ENCODE measurements at regions not wholly inside any gene's neighbourhood (a gene's known extent, or its start where the extent isn't known, plus 50 kb on each side); places are given as distances from the start of the nearest gene placed in this dataset.

DNA sequence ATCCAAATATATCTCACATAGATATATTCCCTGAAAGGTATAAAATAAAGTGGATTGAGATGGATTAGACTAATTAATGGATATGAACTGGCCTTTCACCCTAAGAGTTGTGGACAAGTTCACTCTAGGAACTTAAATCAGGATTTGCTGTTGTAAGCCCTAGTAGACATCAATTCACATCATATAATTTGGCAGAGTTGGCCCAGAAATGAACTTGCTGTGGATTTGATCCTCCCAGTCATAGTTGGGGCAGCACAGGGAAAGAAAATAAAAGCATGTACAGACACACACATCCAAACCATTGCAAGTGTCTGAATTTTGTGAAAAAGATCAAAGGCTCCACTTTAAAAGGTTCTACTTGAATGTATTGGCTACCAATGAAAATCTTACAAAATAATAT is 734.7 kb upstream of the NR2F2 start:
- DNase-seq: no peak

DNA sequence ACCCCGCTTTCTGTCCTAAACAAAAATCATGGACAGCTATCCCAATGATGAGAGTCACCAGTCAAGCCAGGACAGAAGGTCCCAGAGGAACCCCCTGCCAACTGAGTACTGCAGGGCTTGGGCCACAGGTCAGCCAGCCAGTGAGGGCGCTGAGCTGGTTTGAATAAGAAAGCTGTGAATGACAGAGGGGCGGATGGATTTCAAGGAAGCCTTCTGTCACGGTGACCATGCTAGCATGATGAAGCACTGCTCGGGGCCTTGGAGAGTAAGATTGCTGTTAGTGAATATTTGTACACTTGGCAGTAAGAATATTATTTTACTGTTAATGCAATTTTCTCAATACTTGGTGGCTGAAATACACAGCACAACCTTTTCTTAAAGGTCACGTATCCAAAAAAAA is 734.0 kb upstream of the NR2F2 start:
- no peak for DNase-seq

DNA sequence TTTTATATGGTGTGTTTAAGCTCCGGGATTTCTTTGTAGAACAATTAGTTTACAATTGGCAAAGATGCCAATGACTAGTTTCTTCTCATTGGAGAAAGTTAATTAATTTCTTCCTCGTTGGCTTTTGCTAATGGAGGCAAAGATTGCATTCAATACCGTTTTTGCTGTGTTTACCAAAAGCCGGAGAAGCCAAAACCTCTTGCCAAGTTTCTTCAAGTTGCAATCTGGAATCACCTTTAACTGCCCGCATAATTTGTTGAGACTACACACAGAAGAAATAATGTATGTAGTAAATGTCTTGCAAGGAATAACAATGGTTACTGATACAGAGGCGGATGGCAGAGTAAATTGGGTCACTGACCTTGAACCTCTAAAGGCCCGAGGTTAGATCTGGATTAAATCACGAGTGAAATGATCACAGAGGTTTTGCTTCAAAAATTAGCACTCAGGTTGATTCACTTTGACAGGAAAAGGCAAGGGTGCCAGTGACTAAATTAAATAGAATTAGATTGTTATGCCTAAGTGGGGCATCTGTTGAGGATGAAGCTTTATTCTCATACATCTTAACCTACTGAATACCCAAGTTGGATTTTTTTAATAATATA is 732.1 kb upstream of the NR2F2 start:
- DNase-seq: no peak

DNA sequence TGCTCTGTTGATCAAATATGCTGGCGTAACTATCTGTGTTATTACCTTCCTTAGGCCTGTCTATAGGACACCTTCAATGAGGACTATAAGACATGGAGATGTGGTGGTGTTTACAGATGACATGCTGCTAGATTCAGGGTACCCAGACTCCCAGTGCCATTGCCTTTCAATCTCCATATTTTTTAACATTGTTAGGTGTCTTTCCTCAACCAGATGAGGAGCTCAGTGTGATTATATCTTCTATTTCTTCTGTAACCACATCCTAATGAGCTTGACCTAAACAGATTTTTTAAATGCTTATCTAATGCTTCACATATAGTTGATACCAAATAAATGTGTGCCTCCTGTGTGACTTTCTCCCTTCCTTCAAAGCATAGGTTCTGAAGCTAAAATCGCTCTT is 730.1 kb upstream of the NR2F2 start:
- no peak for DNase-seq

DNA sequence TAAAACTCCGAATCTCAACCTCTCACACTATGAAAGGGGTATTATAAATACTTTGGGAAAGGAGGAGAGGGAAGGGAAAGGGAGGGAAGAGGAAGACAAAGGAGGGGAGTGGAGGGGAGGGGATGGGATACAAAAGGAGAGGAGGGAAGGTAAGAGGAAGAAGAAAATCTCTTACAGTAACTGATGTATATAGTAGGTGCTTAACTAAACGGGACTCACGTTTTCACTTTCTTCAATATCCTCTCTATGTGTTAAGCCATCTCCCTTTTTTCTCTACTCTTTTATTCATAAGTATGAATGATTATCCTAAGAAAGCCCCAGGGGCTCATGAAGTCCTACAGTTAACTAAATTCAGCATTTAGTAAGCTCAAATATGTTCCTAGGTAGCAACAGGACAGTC is 729.6 kb upstream of the NR2F2 start:
- no peak for DNase-seq

DNA sequence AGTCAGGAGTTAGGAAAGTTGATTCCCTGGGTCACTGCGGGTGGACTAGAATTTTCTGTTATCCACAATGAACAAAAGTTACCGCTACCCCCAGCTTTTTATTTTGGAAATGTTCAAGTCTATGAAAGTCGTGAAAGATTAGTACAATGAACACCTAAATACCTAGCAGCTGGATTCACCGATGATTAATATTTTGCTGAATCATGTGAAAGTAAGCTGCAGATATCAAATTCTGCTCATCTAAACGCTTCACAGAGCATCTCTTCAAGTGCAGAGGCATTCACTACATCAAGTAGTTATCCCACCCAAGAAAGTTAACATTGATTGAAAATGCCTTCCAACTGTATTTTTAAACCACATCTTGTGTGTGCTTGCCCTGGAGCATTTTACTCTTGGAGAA is 729.0 kb upstream of the NR2F2 start:
- no peak for DNase-seq

DNA sequence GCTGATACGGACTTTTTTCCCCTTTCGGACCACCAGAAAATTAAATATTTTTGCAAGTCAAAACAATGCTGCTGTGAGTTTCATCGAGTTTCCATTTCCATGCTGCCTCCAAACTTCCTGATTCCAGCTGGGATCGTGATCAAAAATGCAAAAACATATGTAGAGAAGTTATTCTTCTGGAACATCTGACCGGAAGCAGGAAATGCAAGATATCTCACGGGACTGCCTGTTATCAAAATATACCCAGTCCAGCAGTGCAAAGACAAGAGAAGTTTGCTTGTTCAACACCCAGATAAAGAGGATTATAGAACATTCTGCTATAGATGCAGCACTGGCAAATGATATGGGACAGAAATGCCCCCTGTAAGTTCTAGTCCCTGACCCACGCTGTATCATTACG is 726.7 kb upstream of the NR2F2 start:
- DNase-seq: no peak

DNA sequence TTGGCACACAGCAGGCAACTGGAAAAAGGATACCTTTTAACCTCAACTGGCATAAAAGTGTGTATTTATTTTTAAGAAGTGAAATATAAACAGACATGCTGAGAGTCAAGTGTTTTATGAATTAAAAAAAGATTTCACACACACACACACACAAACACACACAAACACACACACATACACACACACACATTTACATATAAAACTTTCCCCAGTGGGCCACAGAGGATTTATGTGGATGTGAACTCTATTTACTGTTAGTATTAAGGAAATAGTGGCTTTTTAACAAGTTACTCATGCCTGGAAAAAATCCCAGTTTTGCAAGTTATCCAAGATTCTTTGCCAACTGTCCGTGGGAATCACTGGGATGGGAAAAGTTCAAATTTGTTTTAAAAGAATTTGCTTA is 725.9 kb upstream of the NR2F2 start:
- DNase-seq: no peak

DNA sequence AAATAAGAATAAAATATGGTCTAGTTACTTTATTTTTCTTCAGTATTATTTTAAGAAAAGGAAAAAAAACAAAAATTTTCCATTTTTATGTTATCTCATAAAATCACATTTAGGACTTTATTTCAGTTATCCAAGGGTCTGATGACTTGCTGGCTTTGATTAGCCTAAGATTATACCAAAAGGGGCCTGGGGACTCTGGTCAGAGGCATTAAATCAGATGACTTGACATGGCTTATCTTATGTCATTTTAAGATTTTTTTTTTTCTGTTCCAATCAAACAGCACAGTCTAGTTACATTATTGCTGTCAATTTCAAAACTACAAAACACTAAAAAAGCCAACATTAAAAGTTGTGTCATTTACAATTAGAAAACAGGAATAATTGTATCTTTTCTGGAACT is 725.4 kb upstream of the NR2F2 start:
- no peak for DNase-seq

DNA sequence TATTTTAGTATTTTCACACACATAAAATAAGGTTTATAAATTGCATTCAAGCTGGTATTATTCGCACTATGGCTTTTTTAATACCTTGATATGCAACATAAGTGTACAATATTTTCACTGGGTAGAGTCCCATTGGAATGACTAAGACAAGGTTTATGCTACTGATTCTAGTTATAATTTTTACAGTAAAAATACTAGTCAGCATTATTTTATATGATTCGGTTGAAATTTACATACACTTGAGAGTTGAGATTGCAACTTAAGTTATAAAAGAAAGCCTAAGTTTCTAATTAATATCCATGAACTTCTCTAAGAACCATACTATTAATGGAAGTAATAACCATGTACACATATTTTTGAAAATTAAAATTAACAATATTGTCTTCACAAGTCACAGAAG is 723.9 kb upstream of the NR2F2 start:
- no peak for DNase-seq

DNA sequence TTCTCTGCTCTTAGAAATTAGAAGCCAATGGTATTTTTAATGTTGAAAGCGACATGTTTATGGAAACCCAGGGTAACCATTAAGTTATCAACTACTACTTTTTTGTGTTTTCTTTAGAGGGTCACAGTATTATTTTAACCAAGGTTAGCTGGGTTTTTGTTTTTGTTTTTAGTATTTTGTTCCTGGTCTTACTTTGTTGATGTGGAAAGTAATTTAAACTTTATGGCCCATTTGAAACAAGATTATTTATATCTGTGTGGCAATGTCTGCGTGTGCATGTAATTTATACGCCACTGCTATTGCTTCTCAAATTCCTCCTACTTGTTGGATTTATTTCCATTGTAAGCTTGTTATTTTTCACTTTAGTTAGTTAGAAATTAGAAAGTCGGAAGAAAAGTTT is 722.1 kb upstream of the NR2F2 start:
- DNase-seq: no peak

DNA sequence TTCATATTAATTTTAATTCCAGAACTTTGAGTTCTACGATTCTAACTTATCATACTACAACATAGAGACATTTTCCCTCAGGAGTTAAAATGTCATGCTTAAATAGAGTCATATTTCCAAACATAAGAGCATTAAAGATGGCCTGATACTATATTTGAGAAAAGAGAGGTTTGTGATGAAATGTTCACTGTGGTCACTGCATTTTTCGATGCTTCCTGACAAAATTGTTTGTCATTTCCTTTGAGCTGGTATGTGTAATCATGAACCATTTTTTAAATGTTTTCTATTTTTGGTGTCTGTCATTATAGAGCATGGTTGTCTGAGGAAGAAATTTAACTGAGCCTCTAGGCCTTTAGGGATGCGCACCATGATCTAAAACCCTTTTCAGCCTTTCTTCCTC is 721.4 kb upstream of the NR2F2 start:
- DNase-seq: no peak

DNA sequence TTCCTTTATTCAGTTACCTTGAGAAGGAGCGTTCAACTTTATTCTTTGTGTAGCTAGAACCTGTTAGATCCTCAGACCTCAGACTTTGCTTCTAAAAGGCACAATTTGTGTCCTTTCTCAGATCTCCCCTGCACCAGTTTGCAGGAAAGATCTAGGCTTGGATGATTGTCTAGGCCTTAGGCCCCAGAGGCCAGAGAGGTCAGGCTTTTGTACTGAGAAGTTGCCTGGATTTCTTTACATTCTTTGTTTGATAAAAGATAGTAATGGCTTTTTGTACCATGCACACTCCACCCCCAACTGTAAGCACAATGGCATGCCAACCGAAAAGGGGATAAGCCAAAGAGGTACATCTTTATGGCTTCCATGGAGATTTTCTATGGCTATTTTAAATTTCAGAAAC is 719.6 kb upstream of the NR2F2 start:
- no peak for DNase-seq

DNA sequence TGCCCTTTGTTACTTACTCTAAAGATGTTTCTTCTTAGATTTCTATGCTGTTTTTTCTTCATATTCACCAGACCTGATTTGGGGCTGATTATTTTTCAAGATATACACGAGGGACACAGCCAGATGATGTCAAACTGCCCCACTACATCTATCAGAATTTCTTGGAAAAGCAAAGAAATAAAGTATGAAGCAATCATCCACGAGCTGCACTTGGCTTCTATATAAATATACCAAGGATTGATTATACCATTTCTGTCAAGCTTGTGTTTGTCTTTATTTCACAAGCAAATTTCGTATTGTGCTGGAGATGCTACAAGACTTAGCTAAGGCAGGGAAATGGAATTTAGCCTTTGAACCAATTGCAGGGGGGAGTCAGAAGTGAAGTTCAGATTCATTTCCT is 715.1 kb upstream of the NR2F2 start:
- DNase-seq: no peak

DNA sequence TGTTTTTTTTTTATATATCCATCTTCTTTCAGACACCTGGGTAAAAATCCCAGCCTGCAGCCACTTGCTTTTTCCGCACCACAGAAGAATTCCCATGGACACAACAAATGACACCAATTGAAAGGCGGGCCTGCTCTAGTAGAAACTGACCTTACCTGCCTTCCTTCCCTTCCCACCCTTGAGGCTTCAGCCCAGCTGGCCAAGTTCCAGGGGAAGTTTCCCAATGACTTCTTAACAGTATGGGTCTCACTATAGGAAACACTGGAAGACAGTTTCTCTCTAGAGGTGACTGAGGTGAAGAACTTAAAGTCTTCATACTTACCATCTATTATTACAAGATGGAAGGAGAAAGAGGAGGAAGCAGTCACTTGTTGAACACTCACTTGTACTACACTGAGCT is 714.2 kb upstream of the NR2F2 start:
- no peak for DNase-seq

DNA sequence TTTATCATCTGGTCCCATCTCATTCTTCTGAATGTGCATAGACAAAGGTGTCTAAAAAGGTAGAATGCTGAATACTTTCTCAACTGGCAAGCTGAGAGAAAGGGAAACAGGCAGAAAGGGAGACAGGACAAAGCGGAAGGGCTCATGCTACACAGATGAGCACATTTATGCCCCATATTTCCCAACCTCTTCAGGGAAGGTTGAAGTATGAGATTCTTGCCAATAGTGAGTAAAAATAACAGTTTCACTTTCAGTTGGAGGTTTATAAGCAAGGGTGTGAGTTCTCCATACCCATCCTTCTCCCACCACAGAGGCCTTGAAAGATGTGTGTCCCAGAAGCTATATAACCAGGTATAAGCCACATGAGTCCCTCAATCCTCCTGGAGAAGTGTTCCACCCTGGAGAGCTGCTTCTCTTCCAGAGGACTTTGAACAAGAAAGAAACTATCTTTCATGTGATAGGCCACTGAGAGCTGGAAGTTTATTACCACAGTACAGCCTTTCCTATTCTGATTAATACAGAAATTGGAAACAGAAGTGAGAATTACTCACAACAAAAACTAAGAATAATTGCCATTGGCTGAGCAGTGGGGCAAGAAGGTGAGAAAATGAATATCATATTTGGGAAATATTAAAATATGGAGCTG is 709.4 kb upstream of the NR2F2 start:
- DNase-seq: peak in 1 of 2 donors; percentile 26

DNA sequence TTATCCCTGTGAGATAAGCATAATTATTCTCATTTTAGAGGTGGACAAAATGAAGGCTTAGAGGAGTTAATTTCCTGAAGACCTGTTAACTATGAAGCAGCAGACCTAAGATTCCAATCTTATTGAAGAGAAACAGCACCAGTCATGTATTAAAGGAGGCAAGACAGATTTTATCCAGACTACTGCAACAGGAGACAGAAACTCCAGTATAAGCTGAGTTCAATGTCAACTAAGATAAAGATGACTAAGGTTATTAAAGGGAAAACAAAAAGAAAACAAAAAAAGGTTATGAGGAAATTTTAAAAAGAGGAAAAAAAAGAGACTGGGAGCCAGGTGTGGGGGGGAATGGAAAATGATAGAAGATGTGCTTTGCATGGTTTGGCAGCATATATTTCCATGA is 707.7 kb upstream of the NR2F2 start:
- DNase-seq: no peak

DNA sequence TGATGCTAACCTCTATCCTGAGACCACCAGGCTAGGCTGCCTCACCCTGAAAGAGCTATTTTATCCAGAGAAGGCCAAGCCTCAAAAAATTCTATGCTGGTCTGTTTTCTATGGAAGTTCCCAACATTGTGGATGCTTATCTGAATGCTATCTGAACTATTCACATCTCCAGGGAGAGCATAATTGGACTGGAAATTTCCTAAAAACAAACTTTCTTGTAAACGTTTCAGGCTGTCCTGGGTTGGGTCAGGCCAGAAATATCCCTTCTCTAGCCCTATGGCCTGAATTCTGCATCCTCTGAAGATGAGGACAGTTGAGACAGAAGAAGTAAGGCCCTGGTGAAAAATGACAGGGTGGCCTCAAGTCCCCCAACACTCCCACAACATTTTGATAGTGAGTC is 706.4 kb upstream of the NR2F2 start:
- DNase-seq: no peak

DNA sequence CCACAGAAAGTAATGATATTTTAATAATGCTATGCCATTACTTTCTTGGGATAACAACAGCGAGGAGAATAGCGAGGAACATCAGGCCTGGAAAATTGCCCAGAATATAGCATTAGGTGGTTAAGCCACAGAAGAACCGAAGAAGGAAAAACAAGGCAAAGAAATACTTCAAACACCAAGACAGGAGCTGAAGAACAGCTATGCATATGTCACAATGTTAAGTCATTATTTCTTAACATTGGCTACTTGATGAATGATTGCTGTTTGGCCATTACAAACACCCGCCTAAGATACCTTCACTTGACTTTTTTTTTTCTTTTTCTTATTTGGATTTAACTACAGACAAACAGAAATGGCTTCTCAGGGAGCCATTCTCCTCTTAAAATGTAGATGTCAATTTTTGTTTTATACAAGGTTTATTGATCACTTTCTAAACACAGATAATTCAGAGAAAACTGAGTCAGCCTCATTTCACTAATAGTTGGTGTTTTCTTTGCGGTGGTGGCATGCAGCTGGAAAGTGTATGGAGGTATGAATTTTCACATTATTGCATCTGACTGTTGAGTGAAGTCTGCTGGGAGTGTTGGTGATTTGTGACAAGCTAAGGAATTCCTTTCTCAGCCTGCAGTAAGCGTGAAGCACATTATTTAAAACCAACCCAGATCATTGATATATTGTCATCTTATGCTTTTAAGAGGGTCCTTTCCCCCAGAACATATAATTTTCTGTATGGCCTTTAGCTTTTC is 705.7 kb upstream of the NR2F2 start:
- DNase-seq: no peak

DNA sequence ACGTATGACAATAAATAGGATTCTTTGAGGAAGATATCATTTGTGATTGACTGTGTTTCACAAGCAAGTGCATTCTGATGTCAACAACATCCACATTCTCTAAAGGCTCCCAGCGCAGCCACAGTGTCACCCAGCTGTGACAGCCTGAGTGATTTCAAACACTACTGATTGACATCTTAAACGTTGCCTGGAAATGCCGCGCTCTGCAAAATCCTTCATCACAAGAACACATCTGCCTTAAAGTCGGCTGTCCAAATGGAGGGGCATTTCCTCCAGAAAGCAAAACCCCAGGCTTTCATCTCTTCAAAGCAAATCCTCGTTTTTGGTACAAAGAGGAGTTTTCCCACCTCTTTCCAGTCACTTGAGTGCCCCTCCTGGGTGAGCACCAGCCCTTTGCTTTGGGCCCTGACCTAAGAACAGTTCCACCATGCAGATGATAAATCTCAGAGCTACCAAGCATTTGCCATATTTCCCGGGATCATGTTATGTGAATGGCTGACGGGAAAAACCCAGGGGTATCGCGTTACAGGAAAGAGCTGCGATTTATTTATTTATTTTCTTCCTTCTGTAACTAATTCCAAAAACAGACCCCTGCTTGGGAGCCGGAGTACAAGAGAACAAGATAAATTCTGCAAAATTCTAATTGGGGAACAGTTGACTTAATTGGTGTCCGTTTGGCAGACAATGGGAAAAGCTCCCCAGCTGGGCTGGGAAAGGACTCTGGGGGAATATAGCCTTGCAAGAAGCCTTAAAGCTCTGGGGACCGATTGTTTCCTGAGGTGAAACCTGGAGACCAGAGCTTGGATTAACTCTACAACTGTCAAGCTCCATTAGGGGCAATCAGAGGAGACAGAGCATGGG is 703.8 kb upstream of the NR2F2 start:
- no peak for DNase-seq

DNA sequence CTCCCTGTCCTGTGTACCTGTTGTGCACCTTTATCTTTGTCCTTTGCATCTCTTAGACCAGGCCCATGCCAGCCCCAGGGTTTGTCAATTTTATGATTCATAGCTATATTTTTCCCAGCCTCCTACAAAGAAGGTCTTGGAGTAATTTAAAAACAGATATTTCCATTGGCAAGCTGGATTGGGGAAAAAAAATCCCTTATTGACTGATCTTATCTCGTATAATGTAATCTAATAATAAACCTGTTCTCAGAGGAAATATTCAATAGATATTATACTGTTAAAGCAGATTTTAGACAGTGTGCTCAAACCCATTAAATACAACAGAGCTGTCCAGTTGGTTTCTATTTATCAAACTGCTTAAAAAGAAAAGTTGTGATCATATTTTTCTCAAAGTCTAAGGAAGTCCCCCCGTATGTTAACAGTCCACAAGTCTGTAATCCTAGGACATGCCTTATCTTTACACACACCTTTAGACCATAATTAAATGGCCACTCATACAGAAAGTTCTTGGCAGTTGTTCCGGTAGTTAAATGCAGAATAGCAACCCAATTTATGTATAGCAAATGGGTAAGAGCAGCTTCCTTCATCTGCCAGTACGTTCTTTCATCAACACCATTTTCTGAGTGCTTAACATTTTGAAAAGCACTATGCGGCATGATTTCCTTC is 700.9 kb upstream of the NR2F2 start:
- DNase-seq: no peak

DNA sequence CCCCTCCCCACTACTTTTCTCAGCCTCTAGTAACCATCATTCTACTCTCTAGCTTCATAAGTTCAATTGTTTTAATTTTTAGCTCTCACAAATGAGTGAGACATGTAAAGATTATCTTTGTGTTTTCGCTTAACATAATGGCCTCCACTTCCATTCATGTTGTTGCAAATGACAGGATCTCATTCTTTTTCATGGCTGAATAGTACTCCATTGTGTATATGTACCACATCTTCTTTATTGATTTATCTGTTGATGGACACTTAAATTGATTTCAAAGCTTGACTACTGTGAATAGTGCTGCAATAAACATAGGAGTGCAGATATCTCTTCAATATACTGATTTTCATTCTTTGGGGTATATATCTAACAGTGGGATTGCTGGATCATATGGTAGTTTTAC is 699.8 kb upstream of the NR2F2 start:
- DNase-seq: no peak

DNA sequence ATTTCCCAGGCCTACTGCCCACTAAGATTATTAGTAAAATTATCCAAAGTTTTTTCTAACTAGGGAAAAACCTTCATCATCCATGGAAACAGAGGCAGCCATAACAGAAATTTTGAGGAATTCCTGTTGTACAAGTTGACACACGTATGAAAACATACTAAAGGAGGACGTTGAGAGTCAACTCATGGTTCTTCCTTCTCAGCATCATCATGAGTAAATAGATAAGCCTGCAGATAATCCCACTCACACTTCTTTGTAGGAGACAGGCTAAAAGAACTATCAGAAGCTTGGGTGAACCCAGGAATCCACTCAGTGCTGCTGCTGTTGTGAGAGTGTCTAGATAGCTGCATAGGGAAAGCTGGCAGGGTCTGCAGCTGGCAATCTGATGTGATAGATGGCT is 694.8 kb upstream of the NR2F2 start:
- no peak for DNase-seq
